ENCODE measurements at regions not wholly inside any gene's neighbourhood (a gene's known extent, or its start where the extent isn't known, plus 50 kb on each side); places are given as distances from the start of the nearest gene placed in this dataset.

DNA sequence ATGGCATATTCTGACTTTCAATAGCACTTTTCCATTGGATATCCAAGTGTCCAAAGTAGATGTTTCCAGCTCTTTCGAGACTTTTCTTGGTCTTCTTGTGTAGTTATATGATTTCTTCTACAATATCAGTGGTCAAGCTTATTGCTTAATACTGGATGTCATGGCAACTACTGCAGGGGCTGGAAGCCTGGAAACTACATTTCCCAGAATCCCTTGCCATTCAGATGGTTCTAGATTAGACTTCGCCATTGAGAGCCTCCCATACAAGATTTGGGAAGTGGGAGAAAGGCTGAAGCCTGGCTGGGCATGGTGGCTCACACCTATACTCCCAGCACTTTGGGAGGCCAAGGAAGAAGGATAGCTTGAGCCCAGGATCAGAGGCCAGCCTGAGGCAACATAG lies 153.6 kb downstream of the C16orf95 start:
- TF ChIP-seq POLR2AphosphoS5 (IDR thresholded peaks at IDR 0.05; ENCODE audit: low read depth, low read length), result no peak
- no peak for TF ChIP-seq TAF1 (IDR thresholded peaks at IDR 0.05; ENCODE audit: borderline replicate concordance, insufficient read depth, low read length)
- TF ChIP-seq, protein P1, sequence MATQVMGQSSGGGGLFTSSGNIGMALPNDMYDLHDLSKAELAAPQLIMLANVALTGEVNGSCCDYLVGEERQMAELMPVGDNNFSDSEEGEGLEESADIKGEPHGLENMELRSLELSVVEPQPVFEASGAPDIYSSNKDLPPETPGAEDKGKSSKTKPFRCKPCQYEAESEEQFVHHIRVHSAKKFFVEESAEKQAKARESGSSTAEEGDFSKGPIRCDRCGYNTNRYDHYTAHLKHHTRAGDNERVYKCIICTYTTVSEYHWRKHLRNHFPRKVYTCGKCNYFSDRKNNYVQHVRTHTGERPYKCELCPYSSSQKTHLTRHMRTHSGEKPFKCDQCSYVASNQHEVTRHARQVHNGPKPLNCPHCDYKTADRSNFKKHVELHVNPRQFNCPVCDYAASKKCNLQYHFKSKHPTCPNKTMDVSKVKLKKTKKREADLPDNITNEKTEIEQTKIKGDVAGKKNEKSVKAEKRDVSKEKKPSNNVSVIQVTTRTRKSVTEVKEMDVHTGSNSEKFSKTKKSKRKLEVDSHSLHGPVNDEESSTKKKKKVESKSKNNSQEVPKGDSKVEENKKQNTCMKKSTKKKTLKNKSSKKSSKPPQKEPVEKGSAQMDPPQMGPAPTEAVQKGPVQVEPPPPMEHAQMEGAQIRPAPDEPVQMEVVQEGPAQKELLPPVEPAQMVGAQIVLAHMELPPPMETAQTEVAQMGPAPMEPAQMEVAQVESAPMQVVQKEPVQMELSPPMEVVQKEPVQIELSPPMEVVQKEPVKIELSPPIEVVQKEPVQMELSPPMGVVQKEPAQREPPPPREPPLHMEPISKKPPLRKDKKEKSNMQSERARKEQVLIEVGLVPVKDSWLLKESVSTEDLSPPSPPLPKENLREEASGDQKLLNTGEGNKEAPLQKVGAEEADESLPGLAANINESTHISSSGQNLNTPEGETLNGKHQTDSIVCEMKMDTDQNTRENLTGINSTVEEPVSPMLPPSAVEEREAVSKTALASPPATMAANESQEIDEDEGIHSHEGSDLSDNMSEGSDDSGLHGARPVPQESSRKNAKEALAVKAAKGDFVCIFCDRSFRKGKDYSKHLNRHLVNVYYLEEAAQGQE (IDR thresholded peaks at IDR 0.05; ENCODE audit: insufficient read depth in 1 of 2, low read depth in 2 of 2, low read length in 2 of 2), result no peak
- no peak for TF ChIP-seq SIN3A (IDR thresholded peaks at IDR 0.05; ENCODE audit: borderline replicate concordance, insufficient read depth, low read length)
- TF ChIP-seq FOXP2 (optimal IDR thresholded peaks at IDR 0.05; ENCODE audit: borderline replicate concordance, extremely low read depth, extremely low read length, insufficient read depth), result no peak
